SU-DHL-6 (cell line): ENCODE measurements at regions not wholly inside any gene's neighbourhood (a gene's known extent, or its start where the extent isn't known, plus 50 kb on each side); places are given as distances from the start of the nearest gene placed in this dataset.

Source experiments
- H2AFZ ChIP-seq: fragments of 200-600 bp; sonication (generic); 2 replicates; pipeline ENCODE4 v1.6.1; 2014; ENCODE audit warnings: low read depth, mild to moderate bottlenecking, moderate library complexity, mixed read lengths, antibody characterized with exemption, low read length; ENCODE audit not compliant: severe bottlenecking
- H3F3A ChIP-seq: fragments of 200-600 bp; shearing (Covaris generic); 2 replicates; pipeline ENCODE4 v1.6.0; 2016; ENCODE audit warnings: antibody characterized with exemption, mild to moderate bottlenecking; ENCODE audit not compliant: insufficient read depth
- H3K27ac ChIP-seq: fragments of 200-600 bp; sonication (generic); 2 replicates; pipeline ENCODE4 v1.5.1; 2016; ENCODE audit warnings: low read depth, mild to moderate bottlenecking, low read length, moderate library complexity, mixed read lengths
- H3K27me3 ChIP-seq: fragments of 200-600 bp; sonication (generic), shearing (Covaris generic); 2 replicates; pipeline ENCODE4 v1.6.0; 2014; ENCODE audit warnings: mild to moderate bottlenecking, low read length
- H3K36me3 ChIP-seq: fragments of 200-600 bp; sonication (generic); 2 replicates; pipeline ENCODE4 v1.6.1; 2014; ENCODE audit warnings: mild to moderate bottlenecking, low read length, mixed read lengths
- H3K4me2 ChIP-seq: fragments of 300-600, 200-600 bp; shearing (Covaris generic), sonication (generic); 2 replicates; pipeline ENCODE4 v1.6.0; 2014; ENCODE audit warnings: low read length, low read depth, mild to moderate bottlenecking; ENCODE audit not compliant: poor library complexity, severe bottlenecking
- H3K4me3 ChIP-seq: fragments of 200-600 bp; sonication (generic); 2 replicates; pipeline ENCODE4 v1.5.1; 2014; ENCODE audit warnings: antibody characterized with exemption, low read length, mild to moderate bottlenecking, mixed read lengths; ENCODE audit not compliant: insufficient read depth, poor library complexity, severe bottlenecking
- H3K79me2 ChIP-seq: fragments of 200-600 bp; sonication (generic); 2 replicates; pipeline ENCODE4 v1.6.1; 2014; ENCODE audit warnings: mild to moderate bottlenecking, low read length, moderate library complexity; ENCODE audit not compliant: insufficient read depth
- H3K9ac ChIP-seq: fragments of 200-600 bp; sonication (generic); 2 replicates; pipeline ENCODE4 v1.7.0; 2014; ENCODE audit warnings: mild to moderate bottlenecking, low read length
- H3K9me2 ChIP-seq: fragments of 200-600 bp; sonication (generic); replicated peaks from 2 replicates; pipeline ENCODE4 v1.6.1; 2014; ENCODE audit warnings: low read length; ENCODE audit not compliant: insufficient read depth
- H3K9me3 ChIP-seq: fragments of 200-600 bp; sonication (generic); 2 replicates; pipeline ENCODE4 v1.6.1; 2014; ENCODE audit warnings: low read length, mixed read lengths; ENCODE audit not compliant: insufficient read depth
- H4K20me1 ChIP-seq: fragments of 200-600 bp; sonication (generic); 2 replicates; pipeline ENCODE4 v1.6.1; 2014; ENCODE audit warnings: low read depth, mild to moderate bottlenecking, antibody characterized with exemption, low read length, moderate library complexity, mixed read lengths
- EZH2phosphoT487 ChIP-seq: fragments of 200-600 bp; sonication (generic), shearing (Covaris generic); conservative IDR thresholded peaks from 2 replicates; pipeline ENCODE4 v1.6.1; 2018; ENCODE audit warnings: mild to moderate bottlenecking, antibody characterized with exemption, low read length, moderate library complexity, mixed read lengths
- TF ChIP-seq, protein P1 (sequence below): fragments of 200-600 bp; sonication (generic); IDR thresholded peaks from one replicate; pipeline ENCODE4 v1.5.1; 2017; ENCODE audit warnings: antibody characterized with exemption, mild to moderate bottlenecking, low read length, moderate library complexity; ENCODE audit not compliant: insufficient read depth, poor library complexity, severe bottlenecking

DNA sequence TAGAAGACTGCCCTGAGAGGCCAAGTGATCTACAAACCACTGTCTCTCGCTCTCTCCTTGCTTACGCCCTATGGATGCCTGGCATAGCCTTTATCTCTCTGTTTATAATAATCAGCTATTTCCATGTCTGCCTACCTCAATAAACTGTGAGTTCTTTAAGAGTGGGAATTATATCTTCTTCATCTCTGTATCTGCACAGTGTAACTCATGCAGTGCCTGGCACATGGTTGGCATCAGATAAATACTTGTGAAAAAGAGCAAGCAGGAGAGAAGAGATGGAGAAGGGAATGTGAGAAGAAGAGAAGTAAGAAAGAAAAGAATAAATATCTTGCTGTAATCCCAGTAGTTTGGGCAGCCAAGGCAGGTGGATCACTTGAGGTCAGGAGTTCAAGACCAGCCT is 94.6 kb upstream of the TNPO1 start:
- Histone ChIP-seq H3K4me3 (no peak overlapping the region), H3K4me2 (no peak overlapping the region), H3K9me2 (no peaks in the 10 kb centered on the region), H3K27ac (no peak overlapping the region), H3F3A (no peaks in the 10 kb centered on the region), H2AFZ (no peak overlapping the region), H3K27me3 (no peaks in the 10 kb centered on the region), H3K9ac (no peak overlapping the region), H4K20me1 (no peaks in the 10 kb centered on the region), H3K36me3 (no peaks in the 10 kb centered on the region), H3K79me2 (no peaks in the 10 kb centered on the region), H3K9me3 (no peaks in the 10 kb centered on the region)
- TF ChIP-seq EZH2phosphoT487 = no peak
- TF ChIP-seq, protein P1, sequence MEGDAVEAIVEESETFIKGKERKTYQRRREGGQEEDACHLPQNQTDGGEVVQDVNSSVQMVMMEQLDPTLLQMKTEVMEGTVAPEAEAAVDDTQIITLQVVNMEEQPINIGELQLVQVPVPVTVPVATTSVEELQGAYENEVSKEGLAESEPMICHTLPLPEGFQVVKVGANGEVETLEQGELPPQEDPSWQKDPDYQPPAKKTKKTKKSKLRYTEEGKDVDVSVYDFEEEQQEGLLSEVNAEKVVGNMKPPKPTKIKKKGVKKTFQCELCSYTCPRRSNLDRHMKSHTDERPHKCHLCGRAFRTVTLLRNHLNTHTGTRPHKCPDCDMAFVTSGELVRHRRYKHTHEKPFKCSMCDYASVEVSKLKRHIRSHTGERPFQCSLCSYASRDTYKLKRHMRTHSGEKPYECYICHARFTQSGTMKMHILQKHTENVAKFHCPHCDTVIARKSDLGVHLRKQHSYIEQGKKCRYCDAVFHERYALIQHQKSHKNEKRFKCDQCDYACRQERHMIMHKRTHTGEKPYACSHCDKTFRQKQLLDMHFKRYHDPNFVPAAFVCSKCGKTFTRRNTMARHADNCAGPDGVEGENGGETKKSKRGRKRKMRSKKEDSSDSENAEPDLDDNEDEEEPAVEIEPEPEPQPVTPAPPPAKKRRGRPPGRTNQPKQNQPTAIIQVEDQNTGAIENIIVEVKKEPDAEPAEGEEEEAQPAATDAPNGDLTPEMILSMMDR = no peak

DNA sequence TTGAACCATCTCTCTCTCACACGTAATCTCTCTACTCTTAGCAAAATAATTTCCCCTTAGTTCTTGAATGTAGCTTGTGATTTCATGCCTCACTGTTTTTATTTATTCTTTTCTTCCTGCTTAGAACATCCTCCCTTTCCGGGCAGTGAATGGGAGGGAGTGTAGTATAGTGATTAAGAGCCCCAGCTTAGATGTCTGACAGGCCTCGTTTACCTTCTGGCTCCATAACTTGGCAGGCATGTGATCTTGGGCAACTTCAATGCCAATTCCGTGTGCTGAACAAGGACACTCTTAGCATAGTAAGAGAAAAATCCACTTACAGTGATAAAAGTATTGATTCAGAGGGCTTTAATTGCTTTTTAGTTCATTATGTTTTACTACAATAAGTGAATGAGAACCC is 96.3 kb upstream of the TNPO1 start:
- Histone ChIP-seq H3K4me3 (no peak overlapping the region), H3F3A (no peaks in the 10 kb centered on the region), H3K79me2 (no peaks in the 10 kb centered on the region), H4K20me1 (no peaks in the 10 kb centered on the region), H3K27me3 (no peaks in the 10 kb centered on the region), H3K9ac (no peak overlapping the region), H3K36me3 (no peaks in the 10 kb centered on the region), H3K27ac (no peak overlapping the region), H3K4me2 (no peak overlapping the region), H3K9me3 (no peaks in the 10 kb centered on the region), H2AFZ (no peak overlapping the region), H3K9me2 (no peaks in the 10 kb centered on the region)
- no peak for TF ChIP-seq EZH2phosphoT487
- TF ChIP-seq, protein P1 = no peak

DNA sequence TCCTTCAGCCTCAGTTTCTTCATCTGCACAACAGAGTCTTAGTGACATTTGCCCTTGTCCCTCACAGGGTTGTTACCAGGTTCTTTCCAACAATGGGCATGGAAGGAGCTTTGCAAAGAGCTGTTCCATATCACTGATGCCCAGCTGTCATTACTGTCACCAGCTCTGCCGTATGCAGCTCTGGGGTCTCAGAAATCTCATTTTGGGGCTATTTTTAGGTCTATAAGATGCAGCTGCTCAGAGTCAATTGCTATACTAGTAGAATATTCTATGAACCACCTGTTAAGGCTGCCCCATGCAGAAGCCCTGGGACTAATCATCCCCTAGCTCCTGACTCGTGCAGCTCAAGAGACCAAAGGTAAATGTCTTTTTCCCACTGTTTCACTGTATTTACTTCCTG is 105.1 kb upstream of the TNPO1 start:
- Histone ChIP-seq H3K4me2 (no peak overlapping the region), H2AFZ (no peak overlapping the region), H3F3A (no peaks in the 10 kb centered on the region), H3K36me3 (no peaks in the 10 kb centered on the region), H3K79me2 (no peaks in the 10 kb centered on the region), H3K4me3 (no peak overlapping the region), H4K20me1 (no peaks in the 10 kb centered on the region), H3K9ac (no peak overlapping the region), H3K27me3 (no peaks in the 10 kb centered on the region), H3K9me2 (no peaks in the 10 kb centered on the region), H3K9me3 (no peaks in the 10 kb centered on the region), H3K27ac (no peak overlapping the region)
- TF ChIP-seq, protein P1 = no peak
- no peak for TF ChIP-seq EZH2phosphoT487

DNA sequence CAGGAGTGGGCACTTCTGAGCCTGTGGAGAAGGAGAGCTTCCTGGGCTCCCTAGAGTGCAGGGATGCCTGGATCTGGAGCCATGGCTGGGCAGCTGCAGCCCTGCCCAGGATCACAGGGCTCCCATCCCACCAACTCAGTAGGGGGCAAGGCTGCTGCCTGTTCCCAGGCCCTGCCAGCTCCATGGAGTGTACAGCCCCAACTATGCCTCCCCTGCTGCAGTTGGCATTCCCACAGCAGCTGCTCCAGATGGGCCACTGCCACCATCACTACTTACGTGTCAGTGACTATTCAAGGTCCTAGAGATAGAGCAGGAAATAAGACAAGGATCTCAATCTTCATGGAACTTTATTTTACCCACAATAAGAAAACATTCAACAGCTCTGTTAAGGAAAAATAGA is 107.1 kb upstream of the TNPO1 start:
- H3K9ac ChIP-seq = no peak overlapping the region
- H3K4me3 ChIP-seq = no peak overlapping the region
- H3K4me2 ChIP-seq = no peak overlapping the region
- H3F3A ChIP-seq = no peaks in the 10 kb centered on the region
- H3K27me3 ChIP-seq = no peaks in the 10 kb centered on the region
- H4K20me1 ChIP-seq = no peaks in the 10 kb centered on the region
- no peak for TF ChIP-seq EZH2phosphoT487
- TF ChIP-seq, protein P1 = no peak
- H3K79me2 ChIP-seq = no peaks in the 10 kb centered on the region
- no peak overlapping the region for H3K27ac ChIP-seq
- no peaks in the 10 kb centered on the region for H3K9me3 ChIP-seq
- no peaks in the 10 kb centered on the region for H3K36me3 ChIP-seq
- H2AFZ ChIP-seq = no peak overlapping the region
- H3K9me2 ChIP-seq = no peaks in the 10 kb centered on the region
